ENCODE measurements at regions not wholly inside any gene's neighbourhood (a gene's known extent, or its start where the extent isn't known, plus 50 kb on each side); places are given as distances from the start of the nearest gene placed in this dataset.

DNA sequence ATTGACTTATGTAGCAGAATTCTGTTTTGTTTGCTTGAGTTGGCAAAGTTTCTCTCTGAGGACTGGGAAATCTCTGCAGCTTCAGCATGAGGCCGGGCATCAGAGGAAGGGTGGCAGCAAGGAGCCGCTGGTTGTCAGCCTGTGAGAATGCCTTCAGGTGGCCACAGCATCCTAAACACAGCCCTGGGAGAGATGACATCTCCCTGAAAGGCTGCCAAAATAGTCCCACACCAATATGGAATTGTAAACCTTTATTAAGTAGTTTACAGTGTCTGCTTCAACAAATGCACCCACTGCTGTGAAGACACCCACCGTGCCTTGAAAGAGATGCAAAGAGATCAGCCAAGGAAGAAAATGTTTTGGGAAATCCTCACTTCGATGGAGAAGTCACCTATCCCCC is 609.7 kb upstream of the ARRDC4 start:
- H3K9me3 ChIP-seq, result peaks cover 0 to 4% of the 10 kb centered on the region in 2 donors
- intact Hi-C loops (cut with DNase I; ENCODE audit: low total_unique reads), result no loop called here
- H3K27ac ChIP-seq, result no peak overlapping the region
- no peak overlapping the region for H3K4me3 ChIP-seq
- H3K4me1 ChIP-seq, result no peaks in the 10 kb centered on the region
- H3K36me3 ChIP-seq, result no peaks in the 10 kb centered on the region
- TF ChIP-seq, protein P1, sequence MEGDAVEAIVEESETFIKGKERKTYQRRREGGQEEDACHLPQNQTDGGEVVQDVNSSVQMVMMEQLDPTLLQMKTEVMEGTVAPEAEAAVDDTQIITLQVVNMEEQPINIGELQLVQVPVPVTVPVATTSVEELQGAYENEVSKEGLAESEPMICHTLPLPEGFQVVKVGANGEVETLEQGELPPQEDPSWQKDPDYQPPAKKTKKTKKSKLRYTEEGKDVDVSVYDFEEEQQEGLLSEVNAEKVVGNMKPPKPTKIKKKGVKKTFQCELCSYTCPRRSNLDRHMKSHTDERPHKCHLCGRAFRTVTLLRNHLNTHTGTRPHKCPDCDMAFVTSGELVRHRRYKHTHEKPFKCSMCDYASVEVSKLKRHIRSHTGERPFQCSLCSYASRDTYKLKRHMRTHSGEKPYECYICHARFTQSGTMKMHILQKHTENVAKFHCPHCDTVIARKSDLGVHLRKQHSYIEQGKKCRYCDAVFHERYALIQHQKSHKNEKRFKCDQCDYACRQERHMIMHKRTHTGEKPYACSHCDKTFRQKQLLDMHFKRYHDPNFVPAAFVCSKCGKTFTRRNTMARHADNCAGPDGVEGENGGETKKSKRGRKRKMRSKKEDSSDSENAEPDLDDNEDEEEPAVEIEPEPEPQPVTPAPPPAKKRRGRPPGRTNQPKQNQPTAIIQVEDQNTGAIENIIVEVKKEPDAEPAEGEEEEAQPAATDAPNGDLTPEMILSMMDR (IDR thresholded peaks at IDR 0.05), result no peak
- TF ChIP-seq POLR2A (IDR thresholded peaks at IDR 0.05) (no peak), POLR2AphosphoS5 (IDR thresholded peaks at IDR 0.05) (no peak)
- no peaks in the 10 kb centered on the region for H3K27me3 ChIP-seq
- DNase-seq (ENCODE audit: low spot score in 2 of 2), result no peak

DNA sequence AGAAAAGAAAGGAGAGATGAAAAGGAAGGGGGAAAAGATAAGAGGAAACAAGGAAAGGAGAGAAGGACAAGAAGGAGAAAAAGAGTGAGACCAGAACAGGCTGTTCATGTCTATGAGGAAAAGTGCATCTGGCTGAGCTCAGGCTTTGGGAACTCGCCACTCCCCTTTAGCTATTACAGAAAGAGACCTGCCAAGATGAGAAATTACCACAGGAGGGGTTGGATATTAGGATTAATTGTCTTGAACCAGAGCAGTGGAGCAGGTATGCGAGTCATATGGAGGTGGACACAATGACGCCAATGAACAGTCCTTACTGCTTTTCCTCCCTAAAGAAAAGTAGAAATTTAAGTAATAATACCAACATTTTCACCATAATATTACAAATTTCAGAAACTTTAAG is 577.0 kb upstream of the ARRDC4 start:
- TF ChIP-seq, protein P1 (IDR thresholded peaks at IDR 0.05), result no peak
- no peak for TF ChIP-seq POLR2AphosphoS5 (IDR thresholded peaks at IDR 0.05)
- no peak for TF ChIP-seq POLR2A (IDR thresholded peaks at IDR 0.05)
- no peaks in the 10 kb centered on the region for H3K4me1 ChIP-seq
- intact Hi-C loops (cut with DNase I; ENCODE audit: low total_unique reads), result no loop called here
- no peak overlapping the region for H3K27ac ChIP-seq
- DNase-seq (ENCODE audit: low spot score in 2 of 2), result no peak
- H3K36me3 ChIP-seq, result no peaks in the 10 kb centered on the region
- no peaks in the 10 kb centered on the region for H3K9me3 ChIP-seq
- H3K27me3 ChIP-seq, result no peaks in the 10 kb centered on the region
- no peak overlapping the region for H3K4me3 ChIP-seq

DNA sequence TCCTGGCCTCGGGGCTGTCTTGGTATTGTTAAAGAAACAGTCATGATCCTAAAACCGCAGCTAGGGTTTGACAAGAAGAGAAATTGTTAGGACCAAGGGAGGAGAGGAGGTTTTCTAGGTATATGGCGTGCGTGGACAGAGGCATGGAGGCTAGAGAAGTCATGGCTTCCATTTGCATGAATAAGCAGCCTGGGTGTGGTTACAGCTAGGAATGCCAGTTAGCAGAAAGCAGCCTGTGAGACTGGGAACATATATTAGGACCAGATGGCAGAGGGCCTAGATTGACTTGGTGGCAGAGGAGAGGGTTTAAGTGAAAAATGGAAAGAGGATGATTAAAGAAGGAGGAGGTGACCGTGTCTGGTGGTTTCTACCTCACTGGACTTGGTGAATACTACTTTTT is 573.6 kb upstream of the ARRDC4 start:
- TF ChIP-seq POLR2AphosphoS5 (IDR thresholded peaks at IDR 0.05) (no peak), POLR2A (IDR thresholded peaks at IDR 0.05) (no peak)
- TF ChIP-seq, protein P1 (IDR thresholded peaks at IDR 0.05), result no peak

DNA sequence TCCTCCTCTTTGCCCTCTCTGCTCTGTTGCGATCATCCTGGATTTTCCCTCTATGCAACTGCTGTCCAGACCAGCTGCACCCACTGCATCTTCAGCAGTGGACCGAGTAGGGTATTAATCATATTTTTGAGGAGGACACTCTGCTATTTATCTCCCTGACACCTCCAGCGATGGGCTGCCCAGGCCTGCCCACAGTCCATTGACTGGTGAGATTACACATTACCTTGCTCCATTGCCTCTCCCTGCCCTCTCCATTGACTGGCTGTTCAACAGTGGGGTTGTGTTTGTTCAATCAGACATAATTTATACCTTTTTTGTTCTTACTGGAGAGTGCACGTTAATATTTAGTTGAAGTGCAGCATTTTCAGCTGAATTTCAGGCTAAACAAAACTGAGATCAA is 559.3 kb upstream of the ARRDC4 start:
- no peak overlapping the region for H3K27ac ChIP-seq
- intact Hi-C loops (cut with DNase I; ENCODE audit: low total_unique reads), result no loop called here
- no peaks in the 10 kb centered on the region for H3K36me3 ChIP-seq
- no peak for DNase-seq (ENCODE audit: low spot score in 2 of 2)
- H3K27me3 ChIP-seq, result no peaks in the 10 kb centered on the region
- H3K4me1 ChIP-seq, result no peaks in the 10 kb centered on the region
- TF ChIP-seq POLR2AphosphoS5 (IDR thresholded peaks at IDR 0.05) (no peak), POLR2A (IDR thresholded peaks at IDR 0.05) (no peak)
- TF ChIP-seq, protein P1 (IDR thresholded peaks at IDR 0.05), result no peak
- H3K4me3 ChIP-seq, result no peak overlapping the region
- H3K9me3 ChIP-seq, result no peaks in the 10 kb centered on the region

More for the DNA sequence above, 573.6 kb upstream of the ARRDC4 start:
- Histone ChIP-seq H3K27me3 (no peaks in the 10 kb centered on the region), H3K4me1 (no peaks in the 10 kb centered on the region), H3K4me3 (no peak overlapping the region), H3K27ac (no peak overlapping the region), H3K9me3 (no peaks in the 10 kb centered on the region), H3K36me3 (no peaks in the 10 kb centered on the region)
- no peak for DNase-seq (ENCODE audit: low spot score in 2 of 2)
- intact Hi-C loops (cut with DNase I; ENCODE audit: low total_unique reads), result no loop called here

DNA sequence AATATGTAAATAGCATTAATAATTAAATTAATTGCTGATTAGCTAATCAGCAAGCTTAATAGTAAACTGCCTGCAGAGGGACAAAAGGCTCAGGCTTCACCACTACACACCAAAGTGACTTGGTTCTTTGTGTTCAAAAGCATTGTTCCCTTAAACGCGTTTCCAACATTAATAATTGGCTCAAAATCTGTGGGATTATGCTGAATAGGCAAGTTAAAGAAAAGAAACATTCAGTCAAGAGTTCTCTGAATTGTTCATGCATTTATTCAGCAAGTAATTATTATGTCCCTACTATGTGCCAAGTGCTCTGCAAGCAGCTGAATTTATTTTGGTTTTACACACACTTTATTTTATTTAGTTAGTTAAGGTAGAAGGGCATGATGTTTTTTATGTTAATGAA is 558.5 kb upstream of the ARRDC4 start:
- Histone ChIP-seq H3K4me1 (no peaks in the 10 kb centered on the region), H3K27ac (no peak overlapping the region), H3K4me3 (no peak overlapping the region), H3K9me3 (no peaks in the 10 kb centered on the region), H3K27me3 (no peaks in the 10 kb centered on the region), H3K36me3 (no peaks in the 10 kb centered on the region)
- TF ChIP-seq POLR2AphosphoS5 (IDR thresholded peaks at IDR 0.05) (no peak), POLR2A (IDR thresholded peaks at IDR 0.05) (no peak)
- TF ChIP-seq, protein P1 (IDR thresholded peaks at IDR 0.05), result no peak
- intact Hi-C loops (cut with DNase I; ENCODE audit: low total_unique reads), result no loop called here
- DNase-seq (ENCODE audit: low spot score in 2 of 2), result no peak

Measured in breast epithelium (tissue), 4 donors.